IPS-18c (cell line): ENCODE measurements at regions not wholly inside any gene's neighbourhood (a gene's known extent, or its start where the extent isn't known, plus 50 kb on each side); places are given as distances from the start of the nearest gene placed in this dataset.
"Not testable (repeated sequence)": the region's sequence is repeated elsewhere in the genome, so short reads cannot be mapped to it uniquely, and the experiment has no call there.

ENCODE experiments used
- H3K4me3 ChIP-seq: 2 replicates; pipeline ENCODE4 v1.7.0; 2013; ENCODE audit warnings: low read depth, mild to moderate bottlenecking, low read length, moderate library complexity; ENCODE audit not compliant: insufficient read depth
- H3K9me3 ChIP-seq: one replicate; pipeline ENCODE4 v1.6.1; 2013; ENCODE audit warnings: mild to moderate bottlenecking, low read length, moderate library complexity; ENCODE audit not compliant: control insufficient read depth, insufficient read depth

DNA sequence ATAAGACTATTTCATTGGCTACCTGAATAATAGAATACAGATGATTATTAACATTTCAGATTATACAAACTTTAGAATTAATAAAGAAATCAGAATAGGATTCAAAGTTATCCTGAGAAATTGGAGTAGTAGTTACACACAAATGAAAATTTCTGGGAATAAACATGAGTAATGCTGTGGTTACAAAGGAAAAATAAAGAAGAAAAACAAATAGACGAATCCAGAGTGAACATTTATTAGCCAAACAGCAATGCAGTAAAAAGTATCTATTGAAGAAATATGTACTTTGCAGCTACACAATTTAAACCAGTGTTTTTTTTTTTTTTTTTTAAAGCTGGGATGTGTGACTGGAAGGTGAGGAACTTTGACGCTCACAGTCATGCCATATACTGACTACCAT lies 1159.2 kb downstream of the TUSC7 start:
- H3K9me3 ChIP-seq: no peaks in the 10 kb centered on the region
- H3K4me3 ChIP-seq: no peak overlapping the region

DNA sequence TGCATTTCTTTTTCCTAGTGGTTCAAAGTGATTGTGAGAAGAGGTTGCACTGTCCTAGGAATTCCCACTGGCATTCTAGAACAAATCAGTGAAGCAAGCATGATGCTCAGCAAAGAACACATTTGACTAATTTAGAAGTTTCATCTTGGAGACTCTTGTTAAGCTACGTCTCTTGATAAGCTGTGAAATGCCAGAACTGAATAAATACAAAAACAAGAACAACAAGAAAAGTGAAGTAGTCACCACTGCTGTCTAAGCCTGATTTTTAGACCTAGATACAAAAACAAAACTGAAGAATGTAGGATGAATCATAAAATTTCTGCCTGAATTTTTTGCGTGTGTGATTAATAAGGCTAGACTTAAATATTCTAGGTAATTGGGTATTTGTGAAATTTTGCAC lies 1162.4 kb downstream of the TUSC7 start:
- H3K4me3 ChIP-seq: no peak overlapping the region

GRCh38 chr3:117872594-117873248 lies 1161.9 kb downstream of the IGSF11 start:
- H3K9me3 ChIP-seq, H3K4me3 ChIP-seq: not testable (repeated sequence)

More for the DNA sequence above, 1162.4 kb downstream of the TUSC7 start:
- H3K9me3 ChIP-seq: no peaks in the 10 kb centered on the region

DNA sequence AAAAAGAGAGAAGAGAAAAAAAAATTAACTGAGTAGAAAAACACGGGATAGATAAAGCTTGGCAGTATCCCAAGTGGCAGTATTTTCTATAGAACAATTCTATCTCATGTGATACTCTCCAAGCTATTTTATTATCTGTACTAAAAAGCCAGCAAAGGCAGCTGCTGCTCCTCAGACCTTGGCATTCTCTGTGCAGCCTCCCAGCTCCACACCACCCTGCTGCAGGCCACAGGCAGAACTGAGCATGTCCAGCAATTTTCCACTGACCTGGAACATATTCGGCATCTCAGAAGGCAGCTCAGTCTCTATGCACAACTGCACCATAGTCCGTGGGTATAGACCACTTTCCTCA lies 1161.4 kb downstream of the IGSF11 start:
- no peaks in the 10 kb centered on the region for H3K9me3 ChIP-seq
- H3K4me3 ChIP-seq: no peak overlapping the region

DNA sequence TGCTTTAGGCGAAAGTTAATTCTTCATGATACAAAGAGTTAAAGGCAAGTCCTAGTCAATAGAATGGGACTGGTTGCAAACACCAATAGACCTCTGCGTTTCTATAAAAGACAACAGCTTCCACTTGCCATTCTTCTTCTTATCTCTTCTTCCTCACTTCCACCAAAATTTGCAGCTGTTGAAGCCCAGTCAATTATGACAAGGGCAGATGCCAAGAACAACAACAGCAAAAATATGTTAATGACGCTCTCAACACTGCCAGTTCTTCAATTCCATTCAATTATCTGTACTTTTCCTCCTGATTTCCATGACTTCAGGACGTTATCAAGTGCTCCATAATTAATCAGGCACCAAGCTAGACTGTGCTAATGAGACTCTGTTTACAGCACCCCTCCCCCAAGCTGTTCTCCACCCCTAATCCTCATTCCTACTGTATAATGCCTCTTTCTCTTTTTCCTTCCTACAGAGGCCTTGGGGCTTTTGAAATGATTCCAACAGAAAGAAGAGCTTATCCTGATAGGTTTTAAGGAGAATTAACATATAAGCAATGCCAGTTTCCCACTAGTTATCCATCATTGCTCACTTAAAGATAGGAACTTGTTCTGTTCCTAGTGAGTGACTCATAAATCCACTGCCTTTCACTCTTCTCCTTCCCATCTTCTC lies 1160.5 kb downstream of the IGSF11 start:
- H3K4me3 ChIP-seq: no peak overlapping the region
- H3K9me3 ChIP-seq: no peaks in the 10 kb centered on the region

- H3K9me3 ChIP-seq: no peaks in the 10 kb centered on the region
- H3K4me3 ChIP-seq: no peak overlapping the region
Observed at GRCh38 chr3:117874904-117875874, 1159.5 kb downstream of the IGSF11 start.

DNA sequence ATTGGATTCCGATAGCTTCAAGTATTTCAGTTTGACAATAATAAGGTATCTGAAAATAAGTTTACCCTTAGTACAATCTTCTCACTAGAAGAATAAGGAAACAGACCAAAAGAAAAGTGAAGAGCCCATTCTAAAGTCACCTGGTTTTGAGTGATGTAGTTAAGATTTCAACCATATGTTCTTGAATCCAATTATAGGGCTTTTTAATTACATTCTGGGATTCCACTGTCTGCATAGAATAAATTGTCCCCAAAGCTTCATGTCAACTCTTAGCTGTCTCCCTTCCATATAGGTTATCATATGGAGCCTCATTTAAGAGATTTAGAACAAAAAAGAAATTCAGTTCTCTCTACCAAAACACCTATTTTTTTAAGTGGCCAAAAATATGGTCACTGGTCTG lies 1158.8 kb downstream of the IGSF11 start:
- Histone ChIP-seq H3K9me3 (no peaks in the 10 kb centered on the region), H3K4me3 (no peak overlapping the region)

GRCh38 chr3:117880638-117881037 lies 1154.0 kb downstream of the IGSF11 start:
- no peaks in the 10 kb centered on the region for H3K9me3 ChIP-seq
- H3K4me3 ChIP-seq: no peak overlapping the region

GRCh38 chr3:117881210-117881609 lies 1153.4 kb downstream of the IGSF11 start:
- Histone ChIP-seq H3K9me3 (no peaks in the 10 kb centered on the region), H3K4me3 (no peak overlapping the region)

GRCh38 chr3:117885011-117885441 lies 1149.6 kb downstream of the IGSF11 start:
- H3K4me3 ChIP-seq: no peak overlapping the region

GRCh38 chr3:117886147-117886546 lies 1148.5 kb downstream of the IGSF11 start:
- Histone ChIP-seq H3K4me3 (no peak overlapping the region), H3K9me3 (no peaks in the 10 kb centered on the region)

More at GRCh38 chr3:117885011-117885441, 1149.6 kb downstream of the IGSF11 start:
- H3K9me3 ChIP-seq: no peaks in the 10 kb centered on the region

GRCh38 chr3:117887031-117887430 lies 1147.6 kb downstream of the IGSF11 start:
- Histone ChIP-seq H3K4me3 (no peak overlapping the region), H3K9me3 (no peaks in the 10 kb centered on the region)

DNA sequence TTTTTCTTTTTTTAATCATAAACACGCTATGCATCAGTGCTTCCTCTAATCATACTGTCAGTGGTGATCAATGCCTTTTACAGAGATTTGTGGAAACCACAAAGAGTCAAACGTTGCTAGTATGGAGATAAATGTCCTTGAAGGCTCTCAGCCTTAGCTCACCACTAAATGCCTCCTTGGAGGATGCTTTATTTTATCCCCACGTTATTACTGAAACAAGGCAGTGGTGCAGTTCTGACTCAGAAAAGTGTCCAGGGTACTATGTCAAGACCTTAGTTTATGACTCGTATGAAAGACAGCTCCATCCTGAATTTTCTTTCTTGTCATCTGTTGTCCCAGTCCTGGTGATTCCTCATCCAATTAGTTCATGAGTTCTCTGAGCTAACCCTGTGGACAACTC lies 1146.7 kb downstream of the IGSF11 start:
- no peaks in the 10 kb centered on the region for H3K9me3 ChIP-seq
- no peak overlapping the region for H3K4me3 ChIP-seq

DNA sequence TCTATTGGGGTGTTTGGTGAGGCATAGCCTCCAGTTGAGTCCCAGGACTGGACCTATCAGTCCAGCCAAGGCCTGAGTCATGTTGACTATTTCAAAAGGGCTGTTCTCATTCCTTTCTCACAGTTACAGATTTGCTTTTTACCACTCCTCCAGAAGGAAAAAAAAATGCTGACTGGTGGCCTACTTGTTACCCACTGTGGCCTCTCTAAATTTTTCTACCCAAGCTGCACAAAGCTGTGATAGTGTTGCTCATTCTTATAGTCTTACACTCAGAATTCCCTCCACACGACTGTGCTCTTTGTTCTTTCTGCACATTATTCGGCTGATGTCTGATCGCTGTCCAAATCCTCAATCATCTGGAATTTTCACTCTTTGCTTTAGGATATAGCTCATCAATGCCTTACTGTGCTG lies 1142.2 kb downstream of the IGSF11 start:
- no peaks in the 10 kb centered on the region for H3K9me3 ChIP-seq
- H3K4me3 ChIP-seq: no peak overlapping the region

DNA sequence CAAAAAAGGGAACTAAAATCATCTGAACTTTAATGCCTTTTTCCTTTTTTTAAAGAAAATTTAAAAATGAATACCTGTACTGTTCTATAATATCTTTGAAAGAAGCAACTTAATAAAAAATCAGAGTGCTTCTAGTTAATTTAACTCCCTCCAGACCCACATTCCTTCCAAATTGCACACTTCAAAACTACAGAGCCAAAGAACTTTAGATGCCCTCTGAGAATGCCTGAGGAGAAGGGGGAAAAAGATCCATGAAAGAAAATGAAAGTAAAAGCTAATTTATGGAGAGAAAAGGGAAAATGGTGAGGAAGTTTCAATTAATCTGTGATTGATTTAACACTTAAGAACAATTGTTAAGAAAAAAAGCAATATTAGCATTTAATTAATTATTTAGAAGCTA lies 1141.6 kb downstream of the IGSF11 start:
- Histone ChIP-seq H3K9me3 (no peaks in the 10 kb centered on the region), H3K4me3 (no peak overlapping the region)

- Histone ChIP-seq H3K4me3 (no peak overlapping the region), H3K9me3 (no peaks in the 10 kb centered on the region)
Observed at GRCh38 chr3:117893638-117894037, 1141.0 kb downstream of the IGSF11 start.

GRCh38 chr3:117898722-117899522 lies 1135.7 kb downstream of the IGSF11 start:
- Histone ChIP-seq H3K9me3 (no peaks in the 10 kb centered on the region), H3K4me3 (no peak overlapping the region)
